HG02973 (cell line): ENCODE measurements at regions not wholly inside any gene's neighbourhood (a gene's known extent, or its start where the extent isn't known, plus 50 kb on each side); places are given as distances from the start of the nearest gene placed in this dataset.

Source experiments
- ATAC-seq: cut with Tn5 transposase; IDR thresholded peaks from one replicate; pipeline ENCODE4 v1.9.1; 2021; ENCODE audit warnings: moderate library complexity; ENCODE audit not compliant: unreplicated experiment

DNA sequence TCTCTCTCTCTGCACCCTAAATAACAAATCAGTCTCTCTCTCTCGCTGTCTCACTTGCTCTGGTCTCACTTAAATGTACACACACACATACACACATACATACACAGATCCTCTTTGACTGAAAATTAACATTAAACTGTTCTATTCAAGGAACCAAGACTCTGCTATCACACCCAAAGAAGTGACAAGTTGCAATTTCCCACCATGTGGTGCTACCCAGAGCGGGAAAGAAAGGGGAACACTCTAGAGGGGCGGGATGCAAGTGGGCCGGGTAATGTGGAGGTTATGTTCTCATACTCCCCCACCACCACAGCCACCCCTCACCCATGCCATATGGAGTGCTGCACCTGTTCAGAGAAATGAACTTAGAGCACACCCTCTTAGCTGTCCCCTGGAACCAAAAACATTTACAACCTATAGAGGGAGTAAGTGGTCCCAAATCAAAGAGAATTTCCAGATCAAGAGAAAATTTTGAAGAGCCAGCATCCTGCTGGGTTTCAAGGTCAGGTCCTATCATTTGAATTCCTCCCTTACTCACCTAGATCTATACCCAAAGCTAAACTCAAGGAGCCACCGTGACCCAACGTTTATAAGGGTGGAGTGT, 319.4 kb downstream of the BRINP2 start:
- ATAC-seq = no peak

DNA sequence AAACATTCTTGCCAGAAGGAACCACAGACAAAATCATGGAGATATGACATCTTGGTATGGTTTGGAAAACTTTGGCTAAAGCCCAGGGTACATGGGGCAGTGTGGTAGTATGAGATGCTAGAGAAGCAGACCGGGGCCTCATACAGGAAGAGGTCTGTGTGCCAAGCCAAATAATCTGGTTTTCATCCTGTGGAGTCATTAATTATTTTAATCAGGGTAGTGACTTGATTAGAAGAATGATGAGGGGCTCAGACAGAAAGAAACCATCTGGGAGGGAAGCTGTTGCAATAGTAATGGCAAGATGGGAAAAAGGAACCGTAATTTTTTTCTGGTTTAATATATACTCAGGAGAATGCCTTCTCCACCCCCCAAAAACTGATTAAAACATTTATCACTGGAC, 318.0 kb downstream of the BRINP2 start:
- ATAC-seq = no peak

DNA sequence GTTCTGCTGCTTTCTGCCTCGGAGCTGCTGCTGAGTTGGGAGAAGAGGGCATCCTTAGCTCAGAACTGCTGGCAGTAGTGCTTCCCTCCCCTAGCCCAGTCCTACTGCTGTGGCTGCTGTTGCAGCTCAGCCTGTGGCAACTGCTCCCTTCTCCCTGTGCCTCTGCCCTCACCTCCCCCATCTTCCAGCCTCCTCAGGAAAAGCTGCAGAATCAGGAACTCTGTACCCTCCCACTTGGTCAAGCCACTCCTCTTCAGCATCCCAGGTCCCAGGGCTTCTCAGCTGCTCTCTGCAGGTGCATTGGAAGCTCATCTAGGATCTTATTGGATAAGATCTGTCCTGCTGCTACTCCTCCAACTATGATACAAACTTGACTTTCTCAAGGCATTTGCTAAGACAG, 316.7 kb downstream of the BRINP2 start:
- ATAC-seq = no peak

DNA sequence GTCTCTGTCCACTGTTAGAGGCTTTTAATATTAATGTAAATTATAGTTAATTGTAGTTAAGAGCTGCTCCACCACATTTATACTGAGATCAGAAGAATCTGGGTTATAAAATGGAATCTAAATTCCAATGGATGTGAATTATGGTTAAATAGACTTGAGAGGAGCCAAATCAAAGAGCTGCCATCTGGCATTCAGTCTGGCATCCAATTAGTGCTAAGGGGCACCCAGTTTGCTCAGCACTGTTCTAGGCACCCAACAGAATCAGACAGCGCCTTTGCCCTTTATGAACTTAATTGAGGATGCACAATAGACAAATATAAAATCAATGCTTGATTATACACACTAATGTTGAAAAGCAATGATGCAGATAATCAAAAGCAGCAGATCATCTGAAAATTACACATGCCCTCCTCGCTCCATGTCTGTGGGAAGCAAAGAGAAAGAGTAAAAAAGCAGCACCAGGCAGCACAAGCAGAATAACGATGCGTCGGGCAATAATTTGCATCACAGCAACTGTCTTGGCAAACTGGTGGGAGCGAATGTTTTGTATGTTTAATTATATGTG, 310.1 kb downstream of the BRINP2 start:
- no peak for ATAC-seq

DNA sequence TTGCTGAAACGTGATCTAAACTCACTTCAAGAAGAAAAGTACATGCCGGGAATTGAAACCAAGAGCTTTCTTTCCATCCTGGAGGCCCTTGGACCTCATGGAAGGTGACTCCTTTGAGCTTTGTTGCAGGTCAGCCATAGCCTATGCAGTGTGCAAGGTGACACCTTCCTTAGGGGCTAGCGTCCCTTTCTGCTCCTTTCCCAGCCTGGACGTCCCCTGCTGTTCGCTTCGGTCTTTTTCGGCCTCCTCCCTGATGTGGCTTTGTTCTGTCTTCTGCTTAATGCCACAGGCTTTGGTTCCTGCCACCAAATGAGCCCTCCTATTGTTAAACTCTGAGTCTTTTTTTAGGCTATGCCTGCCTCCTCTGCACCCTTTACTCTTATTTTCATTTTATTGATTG, 308.8 kb downstream of the BRINP2 start:
- no peak for ATAC-seq

DNA sequence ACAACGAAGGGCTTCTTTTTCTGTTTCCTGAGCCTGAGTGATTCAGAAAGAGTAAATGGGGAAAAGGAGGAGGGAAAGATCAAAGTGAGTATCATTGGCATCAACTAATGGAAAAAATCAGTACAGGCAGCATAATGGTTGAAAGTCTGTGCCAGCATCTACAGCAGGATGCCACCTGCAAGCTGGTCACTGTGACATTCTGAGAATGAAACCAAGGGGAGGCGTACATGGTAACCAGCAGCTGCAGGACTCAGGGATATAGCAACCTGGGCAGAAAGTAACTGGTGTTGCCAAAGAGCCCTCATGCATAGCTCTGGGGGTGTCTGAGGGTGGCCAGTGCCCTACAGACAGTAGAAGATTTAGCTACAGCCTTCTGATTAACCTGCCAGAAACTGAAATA, 305.9 kb downstream of the BRINP2 start:
- no peak for ATAC-seq

DNA sequence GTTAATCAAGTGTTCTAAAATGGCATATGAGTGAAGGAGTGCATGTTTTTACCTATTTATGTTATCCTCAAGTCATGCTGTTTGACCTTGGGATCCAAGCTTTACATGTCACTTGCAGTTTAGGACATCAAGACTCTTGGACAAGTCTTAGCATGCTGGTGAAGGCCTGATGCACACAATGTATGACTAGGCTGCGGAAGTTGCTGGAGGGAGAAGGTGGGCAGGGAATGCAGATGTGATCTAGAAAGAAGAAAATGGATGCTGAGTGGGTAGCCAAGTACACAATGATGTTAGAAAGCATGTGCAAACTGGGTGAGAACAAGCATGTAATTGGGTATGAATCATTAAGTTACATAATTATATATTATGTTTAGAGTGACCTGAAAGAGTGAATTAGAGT, 301.8 kb downstream of the BRINP2 start:
- ATAC-seq = no peak

DNA sequence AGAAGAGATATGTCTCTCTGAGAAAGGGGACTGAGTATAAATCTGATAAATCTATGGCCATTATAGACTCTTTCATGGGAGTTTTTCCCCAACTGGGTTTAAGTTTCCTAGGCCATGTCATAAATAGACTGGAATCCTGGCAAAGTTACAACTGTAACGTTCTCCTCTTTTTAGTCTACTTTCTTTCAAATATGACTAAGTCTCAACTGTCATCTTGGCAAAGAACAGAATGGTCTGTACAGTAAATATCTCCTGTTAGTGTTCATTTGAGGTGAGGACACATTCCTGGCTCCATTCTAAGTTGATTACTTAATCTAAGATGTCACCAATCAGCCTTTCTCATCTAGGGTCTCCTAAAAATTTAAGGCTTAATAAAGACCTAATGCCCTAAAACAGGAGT, 300.5 kb downstream of the BRINP2 start:
- no peak for ATAC-seq

DNA sequence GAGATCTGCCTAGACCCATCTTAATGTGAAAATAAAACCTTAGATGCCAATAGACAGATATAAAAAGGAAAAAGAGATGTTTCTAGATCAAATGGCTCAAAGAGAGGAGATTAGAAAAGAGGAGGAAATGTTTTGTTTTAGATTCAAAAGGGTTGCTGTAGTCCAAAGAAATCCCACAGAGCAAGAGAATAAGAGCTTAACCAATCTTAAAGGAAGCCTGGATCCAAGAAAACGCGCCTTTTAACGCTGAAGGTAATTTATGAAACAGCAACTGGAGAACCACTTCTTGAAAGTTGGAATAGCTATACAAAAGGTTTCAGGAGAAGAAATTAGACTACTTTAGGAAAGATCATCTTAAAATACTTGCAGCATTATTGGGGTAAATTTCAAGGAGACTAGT, 298.8 kb downstream of the BRINP2 start:
- ATAC-seq = no peak

DNA sequence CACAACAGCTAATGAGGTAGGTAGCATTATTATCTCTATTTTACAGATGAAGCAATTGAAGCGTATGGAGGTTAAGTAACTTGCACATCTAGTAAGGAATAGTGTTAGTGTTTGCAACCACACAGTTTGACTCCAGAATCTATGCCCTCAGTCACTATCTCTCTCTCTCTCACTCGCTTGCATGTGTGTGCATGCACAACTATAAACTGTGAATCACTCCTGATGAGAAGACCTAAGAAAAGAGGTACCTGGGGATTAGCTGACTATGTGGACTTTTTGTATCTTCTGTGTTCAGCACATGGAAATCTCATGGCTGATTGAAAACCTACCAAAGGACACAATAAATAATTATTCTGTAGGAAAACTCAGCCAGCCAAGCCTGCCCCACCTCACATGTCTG, 295.5 kb downstream of the BRINP2 start:
- no peak for ATAC-seq

DNA sequence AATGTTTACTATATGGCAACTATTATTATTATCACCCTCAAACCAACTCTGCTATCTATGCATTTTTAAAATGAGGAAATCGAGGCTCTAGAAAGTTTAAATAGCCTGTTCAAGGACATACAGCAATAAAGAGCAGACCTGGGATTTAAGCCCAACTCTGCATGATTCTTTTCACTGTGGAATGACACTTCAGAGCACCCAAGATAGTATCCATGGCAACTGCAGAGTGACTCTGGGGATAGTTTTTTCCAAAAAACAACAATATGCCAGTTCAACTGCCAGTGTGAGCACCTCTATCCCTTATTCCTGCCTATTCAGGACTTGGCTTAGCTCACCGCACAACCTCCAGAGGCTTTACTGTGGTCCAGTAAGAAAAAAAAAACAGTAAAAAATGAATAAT, 293.9 kb downstream of the BRINP2 start:
- no peak for ATAC-seq

DNA sequence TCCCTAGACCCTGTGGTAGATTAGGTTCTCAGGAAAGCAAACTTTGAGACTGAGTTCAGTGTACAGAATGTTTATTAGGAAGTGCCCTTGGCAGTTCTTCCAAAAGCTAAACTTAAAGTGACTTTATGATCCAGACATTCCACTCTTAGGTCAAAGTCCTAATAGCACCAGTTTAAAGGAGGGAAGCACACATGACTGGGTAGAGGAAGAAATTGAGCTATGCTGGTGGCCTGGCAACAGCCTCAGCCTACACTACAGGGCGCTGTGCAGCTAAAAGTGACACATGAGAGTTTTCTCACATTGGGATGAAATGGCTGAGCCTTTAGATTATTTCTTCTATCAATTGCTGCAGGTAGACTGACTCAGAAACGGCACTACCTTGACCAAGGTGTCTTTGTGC, 280.4 kb downstream of the BRINP2 start:
- no peak for ATAC-seq

DNA sequence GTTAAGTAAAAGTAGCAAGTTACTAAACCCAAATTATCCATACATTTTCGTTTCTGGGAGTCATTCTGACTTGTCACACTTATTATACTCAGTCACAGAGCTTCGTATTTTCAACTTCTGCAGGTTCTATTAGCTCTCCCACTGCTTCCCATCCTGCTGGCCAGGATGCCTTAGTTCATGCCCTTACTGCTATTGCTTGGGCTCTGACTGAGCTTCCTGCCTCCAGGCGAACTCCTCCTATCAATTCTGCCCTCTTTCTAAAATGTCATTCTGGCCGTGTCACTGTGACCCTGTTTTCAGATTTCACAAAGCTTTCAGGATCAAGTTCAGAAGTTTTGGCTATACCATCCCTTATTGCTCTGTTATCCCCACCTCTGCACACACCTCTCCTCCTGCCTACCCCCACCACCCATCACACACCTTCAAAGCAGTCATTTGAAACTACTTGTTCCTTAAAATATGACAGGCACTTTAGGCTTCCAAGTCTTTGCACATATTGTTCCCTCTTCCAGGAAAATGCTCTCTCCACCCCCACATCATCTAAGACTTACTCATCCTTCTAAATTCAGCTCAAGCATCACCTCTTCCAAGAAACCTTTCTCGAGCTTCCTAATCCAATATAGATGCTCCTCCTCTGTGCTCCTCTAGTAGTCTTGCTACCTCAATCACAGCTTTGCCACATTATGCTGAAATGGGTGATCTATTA, 278.0 kb downstream of the BRINP2 start:
- no peak for ATAC-seq

DNA sequence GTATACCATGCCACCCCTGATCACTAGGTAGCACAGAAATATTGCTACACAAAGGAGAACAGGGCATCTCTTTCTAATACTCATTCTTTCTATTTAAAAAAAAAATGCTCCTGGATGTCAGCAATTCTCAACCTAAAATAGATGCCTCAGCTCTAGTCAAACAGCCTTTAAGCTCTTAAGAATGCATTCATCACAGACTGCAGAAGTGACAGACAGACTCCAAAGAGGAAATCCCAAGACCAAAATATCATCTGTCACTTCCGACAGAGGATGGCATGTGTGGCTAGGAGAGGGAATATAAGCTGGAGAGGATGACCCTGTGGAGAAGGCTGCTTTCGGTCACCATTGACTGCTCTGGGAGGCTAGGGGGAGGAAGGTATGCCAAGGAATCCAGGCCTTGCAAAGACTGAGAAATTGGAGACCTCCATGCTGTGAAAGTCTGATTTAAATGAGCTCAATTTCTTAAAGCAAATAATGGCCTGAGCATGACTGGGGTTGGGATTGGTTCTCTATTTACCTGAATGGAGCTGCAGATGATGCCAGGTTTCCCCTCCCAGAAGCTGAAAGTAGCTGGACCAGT, 277.4 kb downstream of the BRINP2 start:
- ATAC-seq = no peak

DNA sequence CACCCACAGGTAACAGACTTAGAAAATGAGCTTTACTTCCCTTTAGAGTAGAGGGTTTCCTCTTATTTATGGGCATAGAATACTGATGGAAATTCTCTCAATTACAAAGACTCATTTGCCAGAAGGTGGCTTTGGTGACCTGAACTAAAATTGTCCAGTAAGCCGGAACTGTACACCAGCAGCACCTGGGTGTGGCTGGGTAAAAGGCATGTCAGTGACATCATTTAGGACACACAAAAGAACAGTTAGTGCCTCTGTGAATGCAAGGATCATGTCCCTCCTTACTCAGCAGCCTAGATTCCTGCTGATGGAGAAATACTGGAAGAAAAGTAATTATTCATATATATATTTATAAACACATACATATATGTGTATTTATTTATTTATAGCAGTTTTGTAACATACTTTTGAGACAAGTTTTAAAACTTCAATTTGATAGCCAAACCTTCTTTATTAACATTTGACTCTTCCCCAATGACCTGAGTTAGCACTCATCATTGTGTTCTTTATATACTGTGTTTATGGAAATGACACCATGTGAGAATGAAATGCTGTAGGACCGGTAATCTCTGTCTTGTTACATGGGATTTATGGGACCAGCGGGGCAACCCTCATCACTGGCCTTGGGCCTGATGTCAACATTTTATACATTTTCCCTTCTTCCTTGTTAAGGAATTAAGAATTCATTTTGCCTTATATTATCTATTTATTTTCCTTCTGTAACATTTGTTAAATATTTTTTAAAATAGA, 274.4 kb downstream of the BRINP2 start:
- no peak for ATAC-seq

DNA sequence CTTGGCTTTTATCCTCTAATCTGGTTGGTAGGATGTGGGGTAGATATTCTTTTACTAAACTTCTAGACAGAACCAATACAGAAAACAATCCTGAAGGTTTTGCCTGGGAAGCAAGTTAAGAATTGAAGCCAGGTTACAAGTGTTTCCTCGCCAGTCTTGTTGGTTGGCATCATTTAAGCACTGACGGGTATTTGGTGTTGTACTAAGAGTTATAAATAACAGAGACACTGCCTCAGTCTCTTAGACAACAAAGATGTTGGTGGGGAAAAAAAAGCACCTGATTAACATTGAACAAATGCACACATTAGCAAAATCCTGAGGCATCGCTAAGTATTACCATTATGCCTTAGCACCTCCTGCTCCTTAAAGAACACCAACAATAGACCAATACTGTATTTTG, 272.2 kb downstream of the BRINP2 start:
- ATAC-seq = no peak

DNA sequence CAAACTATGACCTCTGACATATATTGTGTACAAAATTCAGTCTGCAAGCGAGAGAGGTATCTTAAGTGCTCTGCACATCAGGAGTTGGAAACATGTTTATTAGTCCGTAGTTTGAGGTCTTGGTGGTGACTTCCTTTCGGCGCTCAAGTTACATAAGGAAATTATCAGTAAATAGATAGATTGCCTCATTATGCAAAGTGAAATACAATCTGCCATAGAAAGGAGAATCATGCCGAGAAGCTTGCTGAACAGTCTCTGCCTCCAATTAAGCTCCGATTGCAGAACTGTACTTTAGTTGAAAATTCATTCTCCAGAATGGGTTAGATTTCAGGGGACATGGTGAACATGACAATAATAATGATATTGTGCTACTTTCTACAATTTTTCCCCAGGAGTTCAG, 271.8 kb downstream of the BRINP2 start:
- ATAC-seq = no peak

DNA sequence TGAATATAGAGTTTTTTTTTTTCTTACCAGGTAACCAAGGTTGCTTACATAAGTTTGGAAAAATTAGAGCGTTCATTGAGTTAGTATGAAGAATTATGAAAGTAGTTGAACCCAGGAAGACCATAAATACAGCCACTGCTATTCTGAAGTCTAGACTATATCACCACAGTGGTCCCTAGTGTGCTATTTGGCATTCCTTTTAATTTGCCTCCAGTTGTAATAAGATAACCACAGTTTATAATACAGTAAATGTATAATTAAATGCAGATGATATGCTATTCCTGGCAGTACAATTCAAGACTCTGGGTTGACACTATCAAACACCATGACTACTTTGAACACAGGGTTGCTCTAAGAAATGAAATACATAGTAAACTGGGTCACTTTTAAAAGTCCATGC, 270.5 kb downstream of the BRINP2 start:
- ATAC-seq = no peak

DNA sequence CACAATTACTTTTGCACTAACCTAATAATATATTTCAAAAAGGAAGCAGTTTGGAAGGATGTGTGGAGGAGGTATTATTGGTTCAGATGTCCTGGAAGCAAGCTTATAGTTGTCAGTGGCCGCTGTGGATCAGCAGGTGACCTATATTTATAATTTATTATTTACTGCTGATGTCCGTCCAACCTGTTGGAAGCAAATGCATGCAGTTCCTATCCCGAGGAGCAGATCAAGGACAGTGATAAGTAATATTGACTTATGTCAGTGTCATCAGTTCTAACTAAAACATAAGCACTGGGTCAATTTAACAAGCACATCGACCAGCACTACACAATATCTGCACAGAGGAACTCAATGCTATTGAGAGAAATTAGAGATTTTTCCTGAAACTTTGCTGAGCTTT, 270.1 kb downstream of the BRINP2 start:
- no peak for ATAC-seq

DNA sequence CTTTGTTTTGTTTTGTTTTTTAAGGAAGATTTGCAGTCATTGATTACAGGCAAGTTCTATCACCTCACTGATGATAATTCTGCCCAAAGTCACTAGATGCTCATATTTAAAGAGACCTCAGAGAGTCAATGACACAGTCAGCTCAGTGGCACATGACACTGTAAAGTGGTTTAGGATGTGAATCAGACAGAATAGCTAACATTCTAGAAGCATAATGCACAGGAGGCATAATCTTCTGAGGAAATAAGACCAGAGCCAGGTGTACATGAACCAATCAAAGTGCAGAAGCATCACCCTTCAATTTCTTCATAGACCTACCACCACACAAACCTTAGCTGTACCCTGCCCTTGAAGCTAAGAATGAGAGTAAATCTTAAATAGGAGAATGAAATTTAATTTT, 268.5 kb downstream of the BRINP2 start:
- no peak for ATAC-seq

DNA sequence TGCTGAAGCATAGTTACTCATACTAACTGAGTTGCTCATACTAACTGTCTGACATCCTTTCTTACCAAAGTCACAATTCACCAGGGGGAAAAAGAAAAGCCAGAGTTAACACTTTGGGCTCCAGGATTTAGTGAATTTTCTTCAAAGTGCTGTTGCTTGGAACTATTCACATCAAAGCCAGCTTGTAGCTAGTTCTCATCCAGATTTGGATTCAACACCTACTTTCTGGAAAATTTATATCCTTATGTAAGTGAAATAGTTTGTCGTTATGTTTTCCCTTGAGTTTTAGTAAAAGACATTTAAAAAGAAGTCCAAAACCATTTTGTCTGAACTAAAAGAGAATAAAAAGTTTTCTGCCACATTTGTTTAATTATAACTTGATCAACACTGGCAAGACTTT, 264.6 kb downstream of the BRINP2 start:
- ATAC-seq = no peak

DNA sequence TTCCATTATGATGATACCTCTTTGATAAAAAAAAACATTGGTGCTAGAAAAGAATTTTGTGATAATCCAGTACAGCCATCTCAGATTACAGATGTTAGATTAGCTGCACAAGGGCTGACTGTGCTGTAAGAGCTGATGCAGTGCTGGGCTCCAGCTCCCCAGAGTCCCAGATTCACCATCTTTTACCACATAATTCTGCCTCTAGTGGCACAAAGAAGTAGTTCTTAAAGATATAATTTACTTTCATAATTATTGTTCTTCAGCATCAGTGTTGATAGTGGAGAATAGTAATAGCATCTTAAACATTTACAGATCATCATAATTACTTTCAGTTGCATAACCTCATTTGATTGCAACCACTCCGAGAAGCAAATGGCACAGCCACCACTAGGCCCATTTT, 262.1 kb downstream of the BRINP2 start:
- ATAC-seq = no peak
